PC-3 (cell line): ENCODE measurements at regions not wholly inside any gene's neighbourhood (a gene's known extent, or its start where the extent isn't known, plus 50 kb on each side); places are given as distances from the start of the nearest gene placed in this dataset.
"Not testable (repeated sequence)": the region's sequence is repeated elsewhere in the genome, so short reads cannot be mapped to it uniquely, and the experiment has no call there.

Experiments
- ATAC-seq: fragments of 200-7000 bp; cut with Tn5 transposase; 2 replicates; pipeline ENCODE4 v1.9.1; 2020; ENCODE audit warnings: mild to moderate bottlenecking, moderate library complexity
- BruUV-seq: library from RNA; stranded (reverse); fragments of 400-500 nt; replicated peaks from 2 replicates; lab custom pipeline; 2021; lab: Mats Ljungman, UMichigan
- CTCF ChIA-PET: fragments of 300-600 bp; sonication (Branson Sonifier 250); formaldehyde crosslinking; loops from one replicate; lab custom pipeline; 2022; ENCODE audit warnings: antibody characterized with exemption; lab: Charles Lee
- POLR2A ChIA-PET: fragments of 300-600 bp; sonication (Branson Sonifier 250); formaldehyde crosslinking; loops from one replicate; lab custom pipeline; 2022; ENCODE audit warnings: antibody characterized with exemption; ENCODE audit not compliant: unreplicated experiment; lab: Charles Lee
- DNase-seq: peaks from one replicate; pipeline ENCODE4 v3.0.0-alpha.2; 2015
- H2AFZ ChIP-seq: fragments of 300-600 bp; sonication (generic); 2 replicates; pipeline ENCODE4 v1.6.0; 2016; ENCODE audit warnings: antibody characterized with exemption, low read length
- H3F3A ChIP-seq: fragments of 300-600 bp; sonication (generic); one replicate; pipeline ENCODE4 v1.6.0; 2017; ENCODE audit warnings: antibody characterized with exemption, low read length, control low read depth, mild to moderate bottlenecking; ENCODE audit not compliant: unreplicated experiment
- H3K27ac ChIP-seq: fragments of 300-600 bp; sonication (generic); 2 replicates; pipeline ENCODE4 v1.5.1; 2016; ENCODE audit warnings: mild to moderate bottlenecking, low read length
- H3K27me3 ChIP-seq: fragments of 300-600 bp; sonication (generic); 2 replicates; pipeline ENCODE4 v1.6.1; 2016; ENCODE audit warnings: low read length, mixed read lengths
- H3K36me3 ChIP-seq: fragments of 300-600 bp; sonication (generic); 2 replicates; pipeline ENCODE4 v1.6.1; 2016; ENCODE audit warnings: low read depth, mixed run types, low read length, mixed read lengths
- H3K4me1 ChIP-seq: fragments of 300-600 bp; sonication (generic); 2 replicates; pipeline ENCODE4 v1.5.1; 2016; ENCODE audit warnings: low read length; ENCODE audit not compliant: insufficient read depth
- H3K4me2 ChIP-seq: fragments of 300-600 bp; sonication (generic); 2 replicates; pipeline ENCODE4 v1.6.0; 2016; ENCODE audit warnings: low read length
- H3K4me3 ChIP-seq: fragments of 300-600 bp; sonication (generic); 2 replicates; pipeline ENCODE4 v1.5.1; 2016; ENCODE audit warnings: mild to moderate bottlenecking, low read length, mixed read lengths
- H3K79me2 ChIP-seq: fragments of 300-600 bp; sonication (generic); 2 replicates; pipeline ENCODE4 v1.6.1; 2017; ENCODE audit warnings: low read length, mixed read lengths
- H3K9ac ChIP-seq: fragments of 300-600 bp; sonication (generic); 2 replicates; pipeline ENCODE4 v1.6.0; 2016; ENCODE audit warnings: mild to moderate bottlenecking, low read length
- H3K9me2 ChIP-seq: fragments of 300-600 bp; sonication (generic); replicated peaks from 2 replicates; pipeline ENCODE4 v1.6.1; 2016; ENCODE audit warnings: mixed run types, low read length, mixed read lengths
- H3K9me3 ChIP-seq: fragments of 300-600 bp; sonication (generic); 2 replicates; pipeline ENCODE4 v1.6.1; 2016; ENCODE audit warnings: low read length, mixed read lengths
- H4K20me1 ChIP-seq: fragments of 300-600 bp; sonication (generic); 2 replicates; pipeline ENCODE4 v1.6.1; 2016; ENCODE audit warnings: low read length, mixed read lengths
- intact Hi-C: fragments of 100-400 bp; cut with micrococcal nuclease; formaldehyde crosslinking; loops from 2 replicates; pipeline ENCODE4 v1.9.0; 2023

- H3K27me3 ChIP-seq, H3K9ac ChIP-seq, H3K4me1 ChIP-seq, H3K27ac ChIP-seq, H2AFZ ChIP-seq, H3K79me2 ChIP-seq, BruUV-seq, ATAC-seq, H3K4me2 ChIP-seq, CTCF ChIA-PET, H3K36me3 ChIP-seq, intact Hi-C loops, H3F3A ChIP-seq, H3K4me3 ChIP-seq, DNase-seq, POLR2A ChIA-PET, H3K9me2 ChIP-seq, H3K9me3 ChIP-seq, H4K20me1 ChIP-seq: not testable (repeated sequence)
These were observed 96.4 kb upstream of the MTLN start for GRCh38 chr2:110308728-110309127.

- H3K9me2 ChIP-seq, H3K4me1 ChIP-seq, H3K9me3 ChIP-seq, CTCF ChIA-PET, H2AFZ ChIP-seq, H3K27me3 ChIP-seq, H3K4me2 ChIP-seq, ATAC-seq, H3K9ac ChIP-seq, POLR2A ChIA-PET, H4K20me1 ChIP-seq, H3F3A ChIP-seq, H3K79me2 ChIP-seq, H3K27ac ChIP-seq, H3K4me3 ChIP-seq, BruUV-seq, DNase-seq, H3K36me3 ChIP-seq, intact Hi-C loops: not testable (repeated sequence)
These were observed 80.5 kb upstream of the MTLN start for GRCh38 chr2:110292807-110293206.

GRCh38 chr2:110291909-110292579, 79.7 kb upstream of the MTLN start:
- ATAC-seq, H3K4me1 ChIP-seq, H3F3A ChIP-seq, POLR2A ChIA-PET, H3K27me3 ChIP-seq, H3K79me2 ChIP-seq, BruUV-seq, H3K9me3 ChIP-seq, H3K27ac ChIP-seq, H3K9me2 ChIP-seq, H3K36me3 ChIP-seq, H3K4me2 ChIP-seq, CTCF ChIA-PET, H3K4me3 ChIP-seq, H4K20me1 ChIP-seq, intact Hi-C loops, DNase-seq, H2AFZ ChIP-seq, H3K9ac ChIP-seq: not testable (repeated sequence)

- H2AFZ ChIP-seq, POLR2A ChIA-PET, H3K9me2 ChIP-seq, H3K36me3 ChIP-seq, H3K79me2 ChIP-seq, BruUV-seq, H3K27ac ChIP-seq, H3K9me3 ChIP-seq, H4K20me1 ChIP-seq, ATAC-seq, H3F3A ChIP-seq, H3K4me3 ChIP-seq, intact Hi-C loops, H3K4me2 ChIP-seq, H3K4me1 ChIP-seq, H3K27me3 ChIP-seq, CTCF ChIA-PET, H3K9ac ChIP-seq, DNase-seq: not testable (repeated sequence)
These were observed 75.5 kb upstream of the MTLN start for GRCh38 chr2:110287817-110288216.

- H3K9me3 ChIP-seq, H3K9ac ChIP-seq, H3K4me1 ChIP-seq, H3K4me3 ChIP-seq, intact Hi-C loops, BruUV-seq, H3K27me3 ChIP-seq, CTCF ChIA-PET, H4K20me1 ChIP-seq, H2AFZ ChIP-seq, DNase-seq, H3K36me3 ChIP-seq, H3K79me2 ChIP-seq, POLR2A ChIA-PET, H3K9me2 ChIP-seq, H3F3A ChIP-seq, H3K4me2 ChIP-seq, H3K27ac ChIP-seq: not testable (repeated sequence)
- ATAC-seq: peak; percentile 55
These were observed 74.9 kb upstream of the MTLN start for GRCh38 chr2:110287253-110287652.

GRCh38 chr2:110285002-110285401, 72.7 kb upstream of the MTLN start:
- H3K27ac ChIP-seq, H3K9ac ChIP-seq, H3F3A ChIP-seq, BruUV-seq, H3K4me3 ChIP-seq, H3K27me3 ChIP-seq, H3K79me2 ChIP-seq, H3K4me2 ChIP-seq, H4K20me1 ChIP-seq, H3K36me3 ChIP-seq, H3K4me1 ChIP-seq, H3K9me3 ChIP-seq, DNase-seq, ATAC-seq, intact Hi-C loops, H2AFZ ChIP-seq, POLR2A ChIA-PET, H3K9me2 ChIP-seq, CTCF ChIA-PET: not testable (repeated sequence)

GRCh38 chr2:110280804-110281203, 68.5 kb upstream of the MTLN start:
- CTCF ChIA-PET, POLR2A ChIA-PET, H3K27ac ChIP-seq, H3K36me3 ChIP-seq, H3K4me3 ChIP-seq, H3K9me2 ChIP-seq, BruUV-seq, intact Hi-C loops, H3K9ac ChIP-seq, H3K27me3 ChIP-seq, H3F3A ChIP-seq, H3K9me3 ChIP-seq, H2AFZ ChIP-seq, DNase-seq, H3K79me2 ChIP-seq, H3K4me2 ChIP-seq, H4K20me1 ChIP-seq, H3K4me1 ChIP-seq: not testable (repeated sequence)
- peak; percentile 63; the same call in 1 of the 2 replicates for ATAC-seq
